ENCODE measurements at regions not wholly inside any gene's neighbourhood (a gene's known extent, or its start where the extent isn't known, plus 50 kb on each side); places are given as distances from the start of the nearest gene placed in this dataset.
"Not testable (repeated sequence)": the region's sequence is repeated elsewhere in the genome, so short reads cannot be mapped to it uniquely, and the experiment has no call there.

DNA sequence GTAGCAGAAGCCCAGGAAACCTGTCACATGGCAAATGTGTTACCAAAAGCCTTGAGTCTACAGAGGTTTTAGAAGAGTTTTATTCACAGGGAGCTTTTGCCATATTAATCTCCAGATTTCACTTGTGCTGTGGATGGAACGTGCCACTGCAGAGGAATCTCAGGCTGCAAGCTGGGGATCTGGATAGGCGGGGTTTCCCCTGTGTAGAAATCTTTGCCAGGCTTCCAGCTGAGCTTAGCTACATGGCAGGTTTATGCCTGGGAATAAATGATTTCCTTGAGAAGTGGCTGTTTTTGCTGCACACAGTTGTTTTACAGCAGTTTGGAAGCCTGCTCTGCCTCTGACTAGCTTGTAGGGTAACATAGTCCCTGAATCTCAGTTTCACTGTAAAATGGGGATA lies 224.6 kb upstream of the PLPPR1 start:
- Mint-ChIP-seq H3K36me3 (no peaks in the 10 kb centered on the region), H3K4me3 (no peak overlapping the region), H3K4me1 (no peaks in the 10 kb centered on the region), H3K9me3 (peaks cover 4% of the 10 kb centered on the region), H3K27ac (no peak overlapping the region), H3K27me3 (ENCODE audit: low read depth) (peaks cover 17% of the 10 kb centered on the region)
- TF ChIP-seq CTCF (IDR thresholded peaks at IDR 0.05; ENCODE audit: unreplicated experiment) = no peak
- no peak for DNase-seq (ENCODE audit: low spot score in 2 of 2, unreplicated experiment in 2 of 2)

DNA sequence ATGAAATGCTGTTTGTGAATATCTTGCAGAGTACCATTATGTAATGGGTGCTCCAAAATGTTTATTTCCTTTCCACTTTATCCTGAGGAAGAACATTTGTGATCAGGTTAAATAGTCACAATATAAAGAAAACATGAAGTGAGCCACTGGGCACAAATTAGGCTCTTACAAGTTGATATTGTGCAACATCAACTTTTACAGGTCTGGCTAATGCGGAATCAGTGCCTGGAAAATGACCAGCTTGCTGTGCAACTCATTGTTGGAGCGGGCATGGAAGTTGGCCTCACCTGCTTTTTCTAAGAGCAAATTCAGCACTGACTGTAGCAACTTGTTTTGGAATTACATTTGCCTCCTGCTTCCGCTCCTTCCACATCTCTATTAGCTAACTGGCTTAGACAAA lies 216.9 kb upstream of the PLPPR1 start:
- TF ChIP-seq CTCF (IDR thresholded peaks at IDR 0.05; ENCODE audit: unreplicated experiment) = no peak
- Mint-ChIP-seq H3K4me3 (no peak overlapping the region), H3K4me1 (no peaks in the 10 kb centered on the region), H3K27ac (no peak overlapping the region), H3K9me3 (peaks cover 12% of the 10 kb centered on the region), H3K36me3 (no peaks in the 10 kb centered on the region), H3K27me3 (ENCODE audit: low read depth) (peaks cover 4% of the 10 kb centered on the region)
- DNase-seq (ENCODE audit: low spot score in 2 of 2, unreplicated experiment in 2 of 2) = no peak

DNA sequence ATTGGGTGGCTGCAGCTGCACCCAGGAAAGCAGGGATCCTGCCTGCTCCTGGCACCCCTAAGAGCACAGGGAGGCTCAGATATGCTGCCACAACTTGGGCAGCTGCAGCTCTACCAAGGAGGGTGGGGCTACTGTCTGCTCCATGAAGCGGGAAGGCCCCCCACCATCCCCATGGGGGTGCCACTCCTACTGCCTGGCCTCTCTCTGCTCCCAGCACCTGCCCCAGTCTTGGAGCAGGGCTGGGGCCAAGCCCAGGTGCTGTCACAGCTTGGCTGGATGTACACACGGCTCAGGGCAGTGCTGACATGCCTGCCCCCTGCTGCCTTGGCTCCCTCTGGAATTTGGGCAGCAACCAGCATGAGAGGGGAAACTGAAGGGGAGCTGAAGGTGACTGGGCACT lies 214.7 kb upstream of the PLPPR1 start:
- H3K27ac Mint-ChIP-seq = no peak overlapping the region
- H3K4me3 Mint-ChIP-seq = no peak overlapping the region
- H3K27me3 Mint-ChIP-seq (ENCODE audit: low read depth) = peaks cover 3% of the 10 kb centered on the region
- no peak for TF ChIP-seq CTCF (IDR thresholded peaks at IDR 0.05; ENCODE audit: unreplicated experiment)
- DNase-seq (ENCODE audit: low spot score in 2 of 2, unreplicated experiment in 2 of 2) = no peak
- no peaks in the 10 kb centered on the region for H3K4me1 Mint-ChIP-seq
- H3K9me3 Mint-ChIP-seq = peaks cover 15% of the 10 kb centered on the region
- no peaks in the 10 kb centered on the region for H3K36me3 Mint-ChIP-seq

DNA sequence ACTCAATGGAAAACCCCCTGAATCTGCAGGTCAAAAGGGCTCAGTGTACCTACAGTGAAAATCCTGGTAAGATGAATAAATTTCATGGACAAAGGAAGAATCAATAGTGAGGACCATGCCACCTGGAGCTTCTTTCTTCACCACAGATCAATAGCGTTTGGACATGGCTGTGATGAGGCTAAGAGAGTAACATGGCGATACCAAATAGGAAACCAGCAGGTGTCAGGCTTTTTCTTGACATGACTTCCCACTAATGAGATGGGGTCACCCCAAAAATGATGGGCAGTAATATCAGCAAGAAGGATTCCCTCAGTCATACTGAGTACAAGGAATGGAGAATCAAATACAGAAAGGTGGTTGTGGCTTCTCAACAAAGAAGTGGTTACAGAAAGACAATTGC lies 208.5 kb upstream of the PLPPR1 start:
- H3K4me3 Mint-ChIP-seq = no peak overlapping the region
- TF ChIP-seq CTCF (IDR thresholded peaks at IDR 0.05; ENCODE audit: unreplicated experiment) = no peak
- peaks cover 11% of the 10 kb centered on the region for H3K9me3 Mint-ChIP-seq
- peaks cover 3% of the 10 kb centered on the region for H3K27me3 Mint-ChIP-seq (ENCODE audit: low read depth)
- no peaks in the 10 kb centered on the region for H3K36me3 Mint-ChIP-seq
- no peak overlapping the region for H3K27ac Mint-ChIP-seq
- DNase-seq (ENCODE audit: low spot score in 2 of 2, unreplicated experiment in 2 of 2) = no peak
- H3K4me1 Mint-ChIP-seq = no peaks in the 10 kb centered on the region

- H3K36me3 Mint-ChIP-seq, H3K9me3 Mint-ChIP-seq: not testable (repeated sequence)
These were observed 195.5 kb upstream of the PLPPR1 start for GRCh38 chr9:100833035-100833434.

DNA sequence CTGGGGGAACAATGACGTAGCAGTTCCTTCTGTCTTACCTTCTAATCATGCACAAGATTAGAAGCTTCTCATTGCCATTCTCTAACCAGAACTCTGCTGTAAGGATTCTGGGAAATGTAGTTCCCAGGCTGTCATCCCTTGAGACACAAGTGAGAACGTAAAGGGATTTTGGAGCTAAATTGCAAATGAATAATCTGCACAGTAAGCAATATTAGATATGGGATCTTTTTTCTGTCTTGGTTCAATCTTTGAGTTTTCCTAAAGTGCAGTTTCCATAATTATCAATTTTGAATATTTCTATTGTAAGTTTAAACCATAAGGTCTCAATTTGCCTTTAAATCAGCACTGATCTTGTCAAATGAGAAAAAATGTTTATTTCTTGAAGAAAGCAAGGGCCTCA lies 189.7 kb upstream of the PLPPR1 start:
- Mint-ChIP-seq H3K4me1 (no peaks in the 10 kb centered on the region), H3K9me3 (no peaks in the 10 kb centered on the region), H3K27me3 (ENCODE audit: low read depth) (peaks cover 4% of the 10 kb centered on the region), H3K27ac (no peak overlapping the region), H3K4me3 (no peak overlapping the region), H3K36me3 (no peaks in the 10 kb centered on the region)
- no peak for TF ChIP-seq CTCF (IDR thresholded peaks at IDR 0.05; ENCODE audit: unreplicated experiment)
- no peak for DNase-seq (ENCODE audit: low spot score in 2 of 2, unreplicated experiment in 2 of 2)

More at GRCh38 chr9:100833035-100833434, 195.5 kb upstream of the PLPPR1 start:
- H3K4me1 Mint-ChIP-seq; DNase-seq (ENCODE audit: low spot score in 2 of 2, unreplicated experiment in 2 of 2); H3K27ac Mint-ChIP-seq; H3K27me3 Mint-ChIP-seq (ENCODE audit: low read depth); H3K4me3 Mint-ChIP-seq: not testable (repeated sequence)

Measured in mesothelial cell of epicardium (in vitro differentiated cells).